ENCODE measurements at regions not wholly inside any gene's neighbourhood (a gene's known extent, or its start where the extent isn't known, plus 50 kb on each side); places are given as distances from the start of the nearest gene placed in this dataset.

- Histone ChIP-seq H3K36me3 (ENCODE audit: control insufficient read depth in 2 of 2, extremely low read depth in 1 of 2, insufficient read depth in 2 of 2, low read length in 2 of 2) (no peaks in the 10 kb centered on the region), H3K4me1 (ENCODE audit: control insufficient read depth, extremely low read depth, insufficient read depth, low read length) (no peaks in the 10 kb centered on the region), H2AFZ (ENCODE audit: control insufficient read depth, low read length) (no peak overlapping the region), H3K79me2 (ENCODE audit: control insufficient read depth, insufficient read depth, low read length) (no peaks in the 10 kb centered on the region), H3K27ac (ENCODE audit: control insufficient read depth, insufficient read depth, low read length) (no peak overlapping the region), H4K20me1 (ENCODE audit: control insufficient read depth, extremely low read depth, insufficient read depth, low read length) (no peaks in the 10 kb centered on the region), H3K4me2 (ENCODE audit: control insufficient read depth, extremely low read depth, insufficient read depth, low read depth, low read length) (no peak overlapping the region), H3K9me1 (ENCODE audit: control insufficient read depth, extremely low read depth, insufficient read depth, low read length) (no peaks in the 10 kb centered on the region), H3K4me3 (ENCODE audit: control insufficient read depth in 2 of 3, extremely low read depth in 1 of 3, insufficient read depth in 2 of 3, low read depth in 1 of 3, low read length in 3 of 3) (no peak overlapping the region), H3K9ac (ENCODE audit: control insufficient read depth, extremely low read depth, insufficient read depth, low read length) (no peak overlapping the region), H3K27me3 (ENCODE audit: control insufficient read depth, extremely low read depth, insufficient read depth, low read length) (no peaks in the 10 kb centered on the region), H3K9me3 (ENCODE audit: control insufficient read depth, low read depth, low read length) (no peaks in the 10 kb centered on the region)
- no peak for FAIRE-seq
- no peak for DNase-seq (ENCODE audit: low read depth, low spot score)
- TF ChIP-seq EZH2 (IDR thresholded peaks at IDR 0.05; ENCODE audit: low read length) = no peak
- TF ChIP-seq, protein P1, sequence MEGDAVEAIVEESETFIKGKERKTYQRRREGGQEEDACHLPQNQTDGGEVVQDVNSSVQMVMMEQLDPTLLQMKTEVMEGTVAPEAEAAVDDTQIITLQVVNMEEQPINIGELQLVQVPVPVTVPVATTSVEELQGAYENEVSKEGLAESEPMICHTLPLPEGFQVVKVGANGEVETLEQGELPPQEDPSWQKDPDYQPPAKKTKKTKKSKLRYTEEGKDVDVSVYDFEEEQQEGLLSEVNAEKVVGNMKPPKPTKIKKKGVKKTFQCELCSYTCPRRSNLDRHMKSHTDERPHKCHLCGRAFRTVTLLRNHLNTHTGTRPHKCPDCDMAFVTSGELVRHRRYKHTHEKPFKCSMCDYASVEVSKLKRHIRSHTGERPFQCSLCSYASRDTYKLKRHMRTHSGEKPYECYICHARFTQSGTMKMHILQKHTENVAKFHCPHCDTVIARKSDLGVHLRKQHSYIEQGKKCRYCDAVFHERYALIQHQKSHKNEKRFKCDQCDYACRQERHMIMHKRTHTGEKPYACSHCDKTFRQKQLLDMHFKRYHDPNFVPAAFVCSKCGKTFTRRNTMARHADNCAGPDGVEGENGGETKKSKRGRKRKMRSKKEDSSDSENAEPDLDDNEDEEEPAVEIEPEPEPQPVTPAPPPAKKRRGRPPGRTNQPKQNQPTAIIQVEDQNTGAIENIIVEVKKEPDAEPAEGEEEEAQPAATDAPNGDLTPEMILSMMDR (optimal IDR thresholded peaks at IDR 0.05 in 1 of 3, IDR thresholded peaks at IDR 0.05 in 1 of 3, conservative IDR thresholded peaks at IDR 0.05 in 1 of 3; ENCODE audit: extremely low read depth in 1 of 3, insufficient read depth in 2 of 3, low read length in 3 of 3) = no peak
- dilution Hi-C loops (cut with MboI; ENCODE audit: extremely low pct_ligation_motif_present, low sequenced_read_pairs) = no loop called here
Observed at GRCh38 chr6:88365230-88365629, 199.1 kb upstream of the CNR1 start.

DNA sequence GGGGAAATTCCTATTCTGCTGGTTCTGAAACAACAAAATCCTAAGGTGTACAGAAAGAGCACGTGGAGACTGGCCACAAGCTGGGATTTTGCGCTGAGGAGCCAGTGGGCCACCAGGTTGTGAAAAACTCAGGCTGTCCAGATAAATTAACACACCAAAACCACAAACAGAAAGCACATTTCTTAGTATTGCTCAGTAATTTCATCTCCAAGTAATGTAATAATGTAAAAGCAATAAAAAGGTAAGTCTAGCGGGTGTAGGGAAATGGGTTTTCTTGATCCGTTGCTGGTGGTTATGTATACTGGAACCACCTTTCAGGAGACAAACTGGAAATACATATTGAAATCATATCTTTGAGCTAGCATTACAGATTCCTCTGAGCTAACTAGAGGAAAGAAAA, 195.6 kb upstream of the CNR1 start:
- Histone ChIP-seq H3K4me3 (ENCODE audit: control insufficient read depth in 2 of 3, extremely low read depth in 1 of 3, insufficient read depth in 2 of 3, low read depth in 1 of 3, low read length in 3 of 3) (no peak overlapping the region), H3K9me1 (ENCODE audit: control insufficient read depth, extremely low read depth, insufficient read depth, low read length) (no peaks in the 10 kb centered on the region), H3K79me2 (ENCODE audit: control insufficient read depth, insufficient read depth, low read length) (no peaks in the 10 kb centered on the region), H4K20me1 (ENCODE audit: control insufficient read depth, extremely low read depth, insufficient read depth, low read length) (no peaks in the 10 kb centered on the region), H3K27me3 (ENCODE audit: control insufficient read depth, extremely low read depth, insufficient read depth, low read length) (no peaks in the 10 kb centered on the region), H3K36me3 (ENCODE audit: control insufficient read depth in 2 of 2, extremely low read depth in 1 of 2, insufficient read depth in 2 of 2, low read length in 2 of 2) (no peaks in the 10 kb centered on the region), H3K4me1 (ENCODE audit: control insufficient read depth, extremely low read depth, insufficient read depth, low read length) (no peaks in the 10 kb centered on the region), H3K4me2 (ENCODE audit: control insufficient read depth, extremely low read depth, insufficient read depth, low read depth, low read length) (no peak overlapping the region), H3K9me3 (ENCODE audit: control insufficient read depth, low read depth, low read length) (no peaks in the 10 kb centered on the region), H3K27ac (ENCODE audit: control insufficient read depth, insufficient read depth, low read length) (no peak overlapping the region), H3K9ac (ENCODE audit: control insufficient read depth, extremely low read depth, insufficient read depth, low read length) (no peak overlapping the region), H2AFZ (ENCODE audit: control insufficient read depth, low read length) (no peak overlapping the region)
- dilution Hi-C loops (cut with MboI; ENCODE audit: extremely low pct_ligation_motif_present, low sequenced_read_pairs) = no loop called here
- TF ChIP-seq EZH2 (IDR thresholded peaks at IDR 0.05; ENCODE audit: low read length) = no peak
- TF ChIP-seq, protein P1 (optimal IDR thresholded peaks at IDR 0.05 in 1 of 3, IDR thresholded peaks at IDR 0.05 in 1 of 3, conservative IDR thresholded peaks at IDR 0.05 in 1 of 3; ENCODE audit: extremely low read depth in 1 of 3, insufficient read depth in 2 of 3, low read length in 3 of 3) = no peak
- FAIRE-seq (no peak), DNase-seq (ENCODE audit: low read depth, low spot score) (no peak)
